GM18858 (cell line): ENCODE measurements at regions not wholly inside any gene's neighbourhood (a gene's known extent, or its start where the extent isn't known, plus 50 kb on each side); places are given as distances from the start of the nearest gene placed in this dataset.
"Not testable (repeated sequence)": the region's sequence is repeated elsewhere in the genome, so short reads cannot be mapped to it uniquely, and the experiment has no call there.

Experiments
- ATAC-seq: cut with Tn5 transposase; IDR thresholded peaks from one replicate; pipeline ENCODE4 v1.9.1; 2021; ENCODE audit not compliant: unreplicated experiment

GRCh38 chr6:103496588-103496987 lies 1363.1 kb downstream of the HACE1 start:
- ATAC-seq: not testable (repeated sequence)

GRCh38 chr6:103456652-103457051 lies 1403.1 kb downstream of the HACE1 start:
- ATAC-seq: no peak

- no peak for ATAC-seq
Measured at GRCh38 chr6:103455275-103455674, 1404.4 kb downstream of the HACE1 start.

- no peak for ATAC-seq
Measured at GRCh38 chr6:103409475-103409874, 1450.2 kb downstream of the HACE1 start.

GRCh38 chr6:103405321-103405720 lies 1454.4 kb downstream of the HACE1 start:
- no peak for ATAC-seq

GRCh38 chr6:103404799-103405198 lies 1454.9 kb downstream of the HACE1 start:
- no peak for ATAC-seq

- ATAC-seq: no peak
Measured at GRCh38 chr6:103396768-103397167, 1463.0 kb downstream of the HACE1 start.

GRCh38 chr6:103379272-103379671 lies 1480.4 kb downstream of the HACE1 start:
- ATAC-seq: no peak

- ATAC-seq: no peak
Measured at GRCh38 chr6:103367212-103367611, 1492.5 kb downstream of the HACE1 start.

- no peak for ATAC-seq
Measured at GRCh38 chr6:103356531-103356930, 1503.2 kb downstream of the HACE1 start.

- no peak for ATAC-seq
Measured at GRCh38 chr6:103344554-103345163, 1515.1 kb downstream of the HACE1 start.

GRCh38 chr6:103335412-103335811 lies 1524.3 kb downstream of the HACE1 start:
- no peak for ATAC-seq

GRCh38 chr6:103326760-103327757 lies 1532.7 kb downstream of the HACE1 start:
- no peak for ATAC-seq

GRCh38 chr6:103313432-103313831 lies 1546.3 kb downstream of the HACE1 start:
- ATAC-seq: no peak

- ATAC-seq: not testable (repeated sequence)
Measured at GRCh38 chr6:103294376-103294775, 1565.3 kb downstream of the HACE1 start.

GRCh38 chr6:103284835-103285234 lies 1574.9 kb downstream of the HACE1 start:
- no peak for ATAC-seq

- no peak for ATAC-seq
Measured at GRCh38 chr6:103280417-103280816, 1579.3 kb downstream of the HACE1 start.

- no peak for ATAC-seq
Measured at GRCh38 chr6:103277936-103278335, 1581.8 kb downstream of the HACE1 start.

GRCh38 chr6:103273048-103273447 lies 1586.7 kb downstream of the HACE1 start:
- no peak for ATAC-seq

- ATAC-seq: no peak
Measured at GRCh38 chr6:103269581-103269980, 1590.1 kb downstream of the HACE1 start.

- ATAC-seq: no peak
Measured at GRCh38 chr6:103268335-103268734, 1591.4 kb downstream of the HACE1 start.

GRCh38 chr6:103264020-103264419 lies 1595.7 kb downstream of the HACE1 start:
- ATAC-seq: no peak
